A549 (cell line): ENCODE measurements at regions not wholly inside any gene's neighbourhood (a gene's known extent, or its start where the extent isn't known, plus 50 kb on each side); places are given as distances from the start of the nearest gene placed in this dataset.

ENCODE experiments used
- ATAC-seq, 2 experiments: fragments of 200-7000 bp in 1 of 2; fragments of >200 bp in 1 of 2; cut with Nextera tagmentation in 1 of 2; cut with Tn5 transposase in 1 of 2; 3 replicates each; pipeline versions ENCODE4 v1.8.0 to v1.9.1; 2018 to 2020; ENCODE audit warnings: mild to moderate bottlenecking in 1 of 2, moderate library complexity in 1 of 2
- CTCF ChIA-PET: fragments of 300-600 bp; sonication (Branson Sonifier 250); formaldehyde crosslinking; extraction: SDS; loops from one replicate; lab custom pipeline; 2021; ENCODE audit warnings: antibody characterized with exemption, inconsistent platforms; lab: Yijun Ruan, JAX
- POLR2A ChIA-PET: fragments of 350-600 bp; formaldehyde crosslinking; extraction: SDS; loops from one replicate; lab custom pipeline; 2021; ENCODE audit warnings: antibody characterized with exemption, inconsistent platforms; lab: Yijun Ruan, JAX
- DNase-seq, 2 experiments: peaks; one replicate each; pipeline versions ENCODE4 v3.0.0 to v3.0.0-alpha.2; 2011 to 2016; ENCODE audit warnings: low read depth in 1 of 2, low spot score in 1 of 2
- FAIRE-seq: peaks from 2 replicates; lab custom pipeline; 2011; peaks lifted over from hg19 to GRCh38; lab: Jason Lieb, UNC
- H3K27ac ChIP-seq, 2 experiments: fragments of >200 bp; sonication (Bioruptor Twin); formaldehyde crosslinking; 3 replicates each; pipeline ENCODE4 v1.5.1; 2016 to 2017
- H3K4me1 ChIP-seq: fragments of >200 bp; sonication (Bioruptor Twin); formaldehyde crosslinking; 3 replicates; pipeline ENCODE4 v1.6.1; 2016
- H3K4me2 ChIP-seq: fragments of >200 bp; sonication (Bioruptor Twin); formaldehyde crosslinking; 3 replicates; pipeline ENCODE4 v1.6.1; 2016
- H3K4me3 ChIP-seq: fragments of >200 bp; sonication (Bioruptor Twin); formaldehyde crosslinking; 3 replicates; pipeline ENCODE4 v1.5.1; 2016
- H3K9me3 ChIP-seq: fragments of >200 bp; sonication (Bioruptor Twin); formaldehyde crosslinking; 3 replicates; pipeline ENCODE4 v1.6.1; 2016
- BCL3 ChIP-seq: fragments of >200 bp; sonication (Bioruptor Twin); formaldehyde crosslinking; IDR thresholded peaks from 3 replicates; pipeline ENCODE4 v1.6.1; 2016
- CBX2 ChIP-seq: fragments of 200-600 bp; sonication (generic); IDR thresholded peaks from 2 replicates; pipeline ENCODE4 v1.6.1; 2016; ENCODE audit warnings: low read depth, mild to moderate bottlenecking, borderline replicate concordance
- CBX8 ChIP-seq: fragments of 200-600 bp; sonication (generic); IDR thresholded peaks from 2 replicates; pipeline ENCODE4 v1.6.1; 2016
- CHD2 ChIP-seq: fragments of 150-350 bp; IDR thresholded peaks from 2 replicates; pipeline ENCODE4 v1.6.1; 2014; ENCODE audit warnings: low read length; ENCODE audit not compliant: partially characterized antibody
- E2F6 ChIP-seq: IDR thresholded peaks from 2 replicates; pipeline ENCODE4 v1.6.1; 2012; ENCODE audit warnings: low read depth, borderline replicate concordance
- ELK1 ChIP-seq: fragments of 150-350 bp; IDR thresholded peaks from 2 replicates; pipeline ENCODE4 v1.6.1; 2014; ENCODE audit warnings: low read depth, mild to moderate bottlenecking, low read length
- JUN ChIP-seq, 2 experiments: fragments of >200 bp; sonication (Bioruptor Twin); formaldehyde crosslinking; IDR thresholded peaks; 2 replicates in 1 of 2; 3 replicates in 1 of 2; pipeline ENCODE4 v1.6.1; 2016 to 2017
- JUNB ChIP-seq: fragments of >200 bp; sonication (Bioruptor Twin); formaldehyde crosslinking; IDR thresholded peaks from 2 replicates; pipeline ENCODE4 v1.6.1; 2016
- KDM1A ChIP-seq: fragments of 200-600 bp; sonication (generic); IDR thresholded peaks from 2 replicates; pipeline ENCODE4 v1.6.1; 2016; ENCODE audit warnings: low read depth, mild to moderate bottlenecking
- MAZ ChIP-seq: fragments of 150-350 bp; IDR thresholded peaks from 2 replicates; pipeline ENCODE4 v1.6.1; 2014; ENCODE audit warnings: antibody characterized with exemption, low read depth, low read length, borderline replicate concordance
- NR3C1 ChIP-seq: fragments of >200 bp; sonication (Bioruptor Twin); formaldehyde crosslinking; IDR thresholded peaks from 3 replicates; pipeline ENCODE4 v1.6.1; 2017
- PHF8 ChIP-seq: fragments of 200-600 bp; sonication (generic); IDR thresholded peaks from 2 replicates; pipeline ENCODE4 v1.6.1; 2016; ENCODE audit warnings: low read depth, mild to moderate bottlenecking, antibody characterized with exemption, moderate library complexity, borderline replicate concordance
- POLR2A ChIP-seq: IDR thresholded peaks from 2 replicates; pipeline ENCODE4 v1.6.1; 2012; ENCODE audit warnings: mild to moderate bottlenecking, low read length
- RAD21 ChIP-seq, 2 experiments: fragments of >200 bp in 1 of 2; sonication (Bioruptor Twin) in 1 of 2; formaldehyde crosslinking in 1 of 2; IDR thresholded peaks in 1 of 2; conservative IDR thresholded peaks in 1 of 2; 2 replicates in 1 of 2; 3 replicates in 1 of 2; pipeline ENCODE4 v1.6.1; 2012 to 2018; ENCODE audit warnings: inconsistent platforms in 1 of 2
- RCOR1 ChIP-seq: fragments of 150-350 bp; IDR thresholded peaks from 2 replicates; pipeline ENCODE4 v1.6.1; 2014; ENCODE audit warnings: antibody characterized with exemption, low read length, low read depth
- TP53 ChIP-seq: fragments of 250-450 bp; sonication (Bioruptor Pico); IDR thresholded peaks from 2 replicates; pipeline ENCODE4 v1.5.0; 2021; ENCODE audit warnings: mild to moderate bottlenecking, moderate library complexity
- ZFP36 ChIP-seq: fragments of 450-650 bp; IDR thresholded peaks from 2 replicates; pipeline ENCODE4 v1.6.1; 2014; ENCODE audit warnings: borderline replicate concordance; ENCODE audit not compliant: partially characterized antibody
- ZSCAN20 ChIP-seq: fragments of 250-450 bp; sonication (Bioruptor Pico); IDR thresholded peaks from 2 replicates; pipeline ENCODE4 v1.8.0; 2022; ENCODE audit warnings: mild to moderate bottlenecking, moderate library complexity
- WGBS: methylation state at CpG from one replicate; pipeline ENCODE4 v1.1.6; 2017; ENCODE audit errors: missing lambda C conversion rate; 5-methylcytosine and 5-hydroxymethylcytosine counted together
- TF ChIP-seq, protein P1 (sequence below): IDR thresholded peaks from 2 replicates; pipeline ENCODE4 v1.6.1; 2012

DNA sequence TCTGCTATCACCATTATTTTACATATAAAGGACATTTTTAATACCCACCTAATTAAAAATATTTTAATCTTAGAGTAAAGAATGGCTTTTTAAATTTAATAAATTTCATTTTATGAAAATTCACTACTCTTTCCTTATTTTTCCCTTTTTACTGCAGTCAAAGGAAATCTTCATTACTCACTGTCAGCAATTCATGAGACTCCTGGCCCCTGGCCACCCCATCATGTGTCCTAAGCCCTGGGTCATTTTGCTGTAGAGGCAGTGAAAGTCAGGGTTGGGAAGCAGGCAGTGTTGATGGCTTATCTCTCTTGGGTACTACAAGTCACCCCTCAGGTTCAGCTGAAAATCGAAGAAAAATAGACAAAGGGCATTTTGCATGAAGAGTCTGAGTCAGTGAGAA lies 468.6 kb upstream of the CCL2 start:
- CTCF ChIA-PET: interaction anchor here (1.7 to 1.8 kb wide), 2 partner anchors 8 to 575 kb away, joined by 7 read pairs; no protein-coding TSS in a partner anchor
- Histone ChIP-seq H3K4me2 (no peak overlapping the region), H3K4me3 (no peak overlapping the region), H3K4me1 (no peaks in the 10 kb centered on the region), H3K27ac (no peak overlapping the region), H3K9me3 (no peaks in the 10 kb centered on the region)
- TF ChIP-seq ZFP36: no peak
- no peak for TF ChIP-seq CHD2
- TF ChIP-seq RCOR1: no peak
- TF ChIP-seq KDM1A: no peak
- no peak for TF ChIP-seq JUN (IDR thresholded peaks at IDR 0.05)
- no peak for TF ChIP-seq E2F6
- FAIRE-seq: no peak
- no peak for DNase-seq
- no peak for ATAC-seq
- POLR2A ChIA-PET: no interaction called here
- 3% methylated on average over 1 of the region's 1 CpG for WGBS

DNA sequence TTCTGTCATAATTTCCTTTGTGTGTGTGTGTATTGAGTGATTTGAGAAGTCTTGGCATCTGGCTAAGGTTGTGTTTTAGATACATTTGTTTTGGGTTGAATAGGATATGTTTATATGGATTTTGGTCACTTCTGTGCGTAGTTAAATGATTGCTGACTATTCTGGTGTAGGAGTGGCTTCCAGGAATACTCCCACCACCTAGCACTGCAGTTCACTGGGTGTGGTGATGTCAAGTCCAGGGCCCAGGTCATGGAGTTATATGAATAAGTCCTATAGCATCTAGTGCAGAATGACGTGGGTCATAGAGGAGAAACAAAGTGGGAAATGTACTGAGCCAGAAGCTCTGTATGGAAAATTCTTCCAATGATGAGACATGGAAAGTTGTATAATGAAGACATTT lies 465.4 kb upstream of the CCL2 start:
- no peak for ATAC-seq
- Histone ChIP-seq H3K9me3 (no peaks in the 10 kb centered on the region), H3K27ac (no peak overlapping the region), H3K4me3 (no peak overlapping the region), H3K4me1 (no peaks in the 10 kb centered on the region), H3K4me2 (no peak overlapping the region)
- ChIA-PET CTCF (interaction anchor here (0.9 kb wide), 1 partner anchor 10 kb away, joined by 4 read pairs; no protein-coding TSS in a partner anchor), POLR2A (no interaction called here)
- no peak for DNase-seq
- 5% methylated on average over 2 of the region's 2 CpGs for WGBS
- no peak for TF ChIP-seq POLR2A
- no peak for FAIRE-seq

GRCh38 chr17:33797181-33797580 lies 457.9 kb upstream of the CCL2 start:
- Histone ChIP-seq H3K4me1 (no peaks in the 10 kb centered on the region), H3K9me3 (no peaks in the 10 kb centered on the region), H3K27ac (no peak overlapping the region), H3K4me2 (no peak overlapping the region), H3K4me3 (no peak overlapping the region)
- ChIA-PET CTCF (interaction anchor here (1.0 to 1.4 kb wide), 3 partner anchors 18 to 45 kb away, joined by 3 read pairs; no protein-coding TSS in a partner anchor), POLR2A (no interaction called here)
- no peak for FAIRE-seq
- TF ChIP-seq MAZ (no peak), JUNB (no peak), CBX8 (no peak)
- no peak for ATAC-seq
- DNase-seq: no peak
- 28% methylated on average over 4 of the region's 4 CpGs for WGBS

DNA sequence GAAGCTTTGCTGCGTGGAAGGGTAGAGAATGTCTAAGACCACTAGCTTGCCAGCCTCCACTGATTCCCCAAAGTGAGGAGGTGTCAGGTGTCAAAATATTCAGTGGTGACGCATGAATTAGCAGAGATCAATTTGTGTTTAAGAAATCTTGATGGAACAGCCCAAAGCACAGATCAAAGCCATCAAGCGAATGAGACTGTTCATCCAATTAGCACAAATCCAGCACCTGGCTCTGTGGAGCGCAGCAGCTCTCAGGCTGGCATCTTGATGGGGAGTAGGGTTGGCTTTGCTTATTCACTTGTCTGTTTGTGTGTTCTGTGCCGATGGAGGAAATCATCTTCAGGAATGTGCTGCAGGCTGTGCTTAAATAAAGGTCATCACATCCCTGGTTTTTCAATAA lies 456.8 kb upstream of the CCL2 start:
- H3K4me3 ChIP-seq: no peak overlapping the region
- ChIA-PET CTCF (interaction anchor here (1.2 to 1.4 kb wide), 2 partner anchors 8 to 19 kb away, joined by 3 to 4 read pairs; no protein-coding TSS in a partner anchor), POLR2A (no interaction called here)
- DNase-seq: no peak
- no peak for FAIRE-seq
- H3K4me1 ChIP-seq: no peaks in the 10 kb centered on the region
- TF ChIP-seq ELK1 (no peak), NR3C1 (no peak), ZSCAN20 (CRISPR knock-in tag) (no peak), CBX2 (no peak), ZFP36 (no peak), TP53 (CRISPR knock-in tag) (no peak), PHF8 (no peak), POLR2A (no peak), RAD21 (conservative IDR thresholded peaks at IDR 0.05 in 1 of 2, IDR thresholded peaks at IDR 0.05 in 1 of 2) (no peak), BCL3 (no peak)
- TF ChIP-seq, protein P1, sequence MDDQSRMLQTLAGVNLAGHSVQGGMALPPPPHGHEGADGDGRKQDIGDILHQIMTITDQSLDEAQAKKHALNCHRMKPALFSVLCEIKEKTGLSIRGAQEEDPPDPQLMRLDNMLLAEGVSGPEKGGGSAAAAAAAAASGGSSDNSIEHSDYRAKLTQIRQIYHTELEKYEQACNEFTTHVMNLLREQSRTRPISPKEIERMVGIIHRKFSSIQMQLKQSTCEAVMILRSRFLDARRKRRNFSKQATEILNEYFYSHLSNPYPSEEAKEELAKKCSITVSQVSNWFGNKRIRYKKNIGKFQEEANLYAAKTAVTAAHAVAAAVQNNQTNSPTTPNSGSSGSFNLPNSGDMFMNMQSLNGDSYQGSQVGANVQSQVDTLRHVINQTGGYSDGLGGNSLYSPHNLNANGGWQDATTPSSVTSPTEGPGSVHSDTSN: no peak
- H3K27ac ChIP-seq: no peak overlapping the region
- no peak for ATAC-seq
- 23% methylated on average over 5 of the region's 5 CpGs for WGBS
- no peak overlapping the region for H3K4me2 ChIP-seq
- no peaks in the 10 kb centered on the region for H3K9me3 ChIP-seq
